ENCODE measurements at regions not wholly inside any gene's neighbourhood (a gene's known extent, or its start where the extent isn't known, plus 50 kb on each side); places are given as distances from the start of the nearest gene placed in this dataset.

DNA sequence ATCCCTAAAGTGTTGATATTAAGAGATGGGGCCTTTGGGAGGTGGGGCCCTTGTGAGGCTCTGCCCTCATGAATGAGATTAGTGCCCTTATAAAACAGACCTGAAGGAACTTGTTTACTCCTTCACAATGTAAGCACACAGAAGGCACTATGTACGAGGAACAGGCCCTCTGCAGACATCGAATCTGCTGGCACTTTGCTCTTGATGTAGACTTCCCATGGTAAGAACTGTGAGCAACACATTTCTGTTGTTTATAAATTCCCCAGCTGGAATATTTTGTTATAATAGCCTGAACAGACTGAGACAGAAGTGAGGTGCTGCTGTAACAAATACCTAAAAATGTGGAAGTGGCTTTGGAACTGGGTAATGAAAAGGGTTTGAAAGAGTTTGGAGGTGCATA, 193.2 kb downstream of the TGFB2 start:
- Histone ChIP-seq H3K9me3 (replicated peaks in 1 of 11) (no peaks in the 10 kb centered on the region), H3K4me2 (no peak overlapping the region), H3K9ac (no peak overlapping the region), H4K20me1 (no peaks in the 10 kb centered on the region), H3K4me1 (no peaks in the 10 kb centered on the region), H3K4me3 (no peak overlapping the region), H3K27ac (no peak overlapping the region), H3K36me3 (no peaks in the 10 kb centered on the region), H3K27me3 (no peaks in the 10 kb centered on the region)
- TF ChIP-seq Cebpa-rat (IDR thresholded peaks at IDR 0.05) = no peak

- H3K4me2 ChIP-seq = no peak overlapping the region
- no peaks in the 10 kb centered on the region for H3K36me3 ChIP-seq
- no peaks in the 10 kb centered on the region for H3K9me3 ChIP-seq (replicated peaks in 1 of 11)
- no peak overlapping the region for H3K9ac ChIP-seq
- H4K20me1 ChIP-seq = no peaks in the 10 kb centered on the region
- no peak for TF ChIP-seq Cebpa-rat (IDR thresholded peaks at IDR 0.05)
- no peak overlapping the region for H3K4me3 ChIP-seq
- H3K4me1 ChIP-seq = no peaks in the 10 kb centered on the region
- no peak overlapping the region for H3K27ac ChIP-seq
- H3K27me3 ChIP-seq = no peaks in the 10 kb centered on the region
Measured at GRCh38 chr1:218546314-218546713, 201.2 kb downstream of the TGFB2 start.

GRCh38 chr1:218547957-218548730, 203.0 kb downstream of the TGFB2 start:
- H3K4me1 ChIP-seq = no peaks in the 10 kb centered on the region
- H3K4me3 ChIP-seq = no peak overlapping the region
- no peak overlapping the region for H3K9ac ChIP-seq
- H3K4me2 ChIP-seq = no peak overlapping the region
- H3K9me3 ChIP-seq (replicated peaks in 1 of 11) = no peaks in the 10 kb centered on the region
- no peak overlapping the region for H3K27ac ChIP-seq
- no peaks in the 10 kb centered on the region for H3K36me3 ChIP-seq
- no peaks in the 10 kb centered on the region for H4K20me1 ChIP-seq
- TF ChIP-seq Cebpa-rat (IDR thresholded peaks at IDR 0.05) = no peak
- H3K27me3 ChIP-seq = no peaks in the 10 kb centered on the region

- Histone ChIP-seq H3K4me2 (no peak overlapping the region), H3K36me3 (no peaks in the 10 kb centered on the region), H3K9me3 (replicated peaks in 1 of 11) (no peaks in the 10 kb centered on the region), H3K27ac (no peak overlapping the region), H3K9ac (no peak overlapping the region), H3K4me3 (no peak overlapping the region), H4K20me1 (no peaks in the 10 kb centered on the region), H3K4me1 (no peaks in the 10 kb centered on the region), H3K27me3 (no peaks in the 10 kb centered on the region)
- no peak for TF ChIP-seq Cebpa-rat (IDR thresholded peaks at IDR 0.05)
Measured at GRCh38 chr1:218548764-218549163, 203.6 kb downstream of the TGFB2 start.

GRCh38 chr1:218553197-218553596, 208.1 kb downstream of the TGFB2 start:
- H4K20me1 ChIP-seq = no peaks in the 10 kb centered on the region
- no peak overlapping the region for H3K4me3 ChIP-seq
- no peaks in the 10 kb centered on the region for H3K4me1 ChIP-seq
- H3K27me3 ChIP-seq = no peaks in the 10 kb centered on the region
- no peak for TF ChIP-seq Cebpa-rat (IDR thresholded peaks at IDR 0.05)
- no peak overlapping the region for H3K9ac ChIP-seq
- H3K36me3 ChIP-seq = no peaks in the 10 kb centered on the region
- no peak overlapping the region for H3K4me2 ChIP-seq
- H3K9me3 ChIP-seq (replicated peaks in 1 of 11) = no peaks in the 10 kb centered on the region
- H3K27ac ChIP-seq = no peak overlapping the region

DNA sequence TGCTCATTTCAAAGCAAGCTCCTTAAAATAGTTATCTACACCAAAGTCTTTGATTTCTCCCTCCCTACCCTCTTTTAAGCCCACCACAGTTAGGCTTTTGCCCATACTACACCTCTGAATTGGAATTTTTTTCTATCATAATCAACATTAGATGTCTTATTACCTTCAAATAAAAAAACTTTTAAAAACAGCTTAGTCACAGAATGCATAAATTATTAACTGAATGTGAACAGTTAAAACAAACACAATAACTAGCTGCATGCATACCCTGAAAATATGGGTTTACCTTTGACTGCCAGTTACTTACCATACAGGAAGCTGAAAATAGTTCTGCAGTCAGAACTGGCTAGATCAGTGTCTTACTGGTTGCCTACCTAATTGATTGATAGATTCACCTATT, 210.9 kb downstream of the TGFB2 start:
- TF ChIP-seq Cebpa-rat (IDR thresholded peaks at IDR 0.05) = no peak
- H4K20me1 ChIP-seq = no peaks in the 10 kb centered on the region
- H3K9ac ChIP-seq = no peak overlapping the region
- H3K4me1 ChIP-seq = no peaks in the 10 kb centered on the region
- no peaks in the 10 kb centered on the region for H3K36me3 ChIP-seq
- no peak overlapping the region for H3K4me2 ChIP-seq
- H3K9me3 ChIP-seq (replicated peaks in 1 of 11) = no peaks in the 10 kb centered on the region
- no peak overlapping the region for H3K27ac ChIP-seq
- no peak overlapping the region for H3K4me3 ChIP-seq
- H3K27me3 ChIP-seq = no peaks in the 10 kb centered on the region

DNA sequence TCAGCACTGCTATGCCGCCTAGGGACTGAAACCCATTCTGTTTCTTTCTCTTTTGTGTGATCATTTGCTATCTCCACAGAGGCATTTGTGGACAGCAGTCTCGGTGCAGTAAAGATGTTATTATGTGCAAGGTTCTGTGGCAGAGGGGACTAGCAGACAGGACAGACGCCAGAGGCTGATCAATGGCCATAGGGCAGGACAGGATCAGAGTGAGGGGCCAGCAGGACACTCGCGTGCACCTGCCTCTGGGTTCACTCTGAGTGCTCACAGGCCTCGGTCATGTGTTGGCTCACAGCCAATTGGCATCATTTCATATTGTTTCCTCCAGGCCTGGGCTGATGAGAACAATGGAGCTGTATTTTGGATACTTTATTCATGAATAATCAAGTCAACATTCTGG, 212.6 kb downstream of the TGFB2 start:
- Histone ChIP-seq H4K20me1 (no peaks in the 10 kb centered on the region), H3K4me1 (no peaks in the 10 kb centered on the region), H3K4me3 (no peak overlapping the region), H3K4me2 (no peak overlapping the region), H3K27ac (no peak overlapping the region), H3K27me3 (no peaks in the 10 kb centered on the region), H3K36me3 (no peaks in the 10 kb centered on the region), H3K9ac (no peak overlapping the region), H3K9me3 (replicated peaks in 1 of 11) (no peaks in the 10 kb centered on the region)
- TF ChIP-seq Cebpa-rat (IDR thresholded peaks at IDR 0.05) = no peak

DNA sequence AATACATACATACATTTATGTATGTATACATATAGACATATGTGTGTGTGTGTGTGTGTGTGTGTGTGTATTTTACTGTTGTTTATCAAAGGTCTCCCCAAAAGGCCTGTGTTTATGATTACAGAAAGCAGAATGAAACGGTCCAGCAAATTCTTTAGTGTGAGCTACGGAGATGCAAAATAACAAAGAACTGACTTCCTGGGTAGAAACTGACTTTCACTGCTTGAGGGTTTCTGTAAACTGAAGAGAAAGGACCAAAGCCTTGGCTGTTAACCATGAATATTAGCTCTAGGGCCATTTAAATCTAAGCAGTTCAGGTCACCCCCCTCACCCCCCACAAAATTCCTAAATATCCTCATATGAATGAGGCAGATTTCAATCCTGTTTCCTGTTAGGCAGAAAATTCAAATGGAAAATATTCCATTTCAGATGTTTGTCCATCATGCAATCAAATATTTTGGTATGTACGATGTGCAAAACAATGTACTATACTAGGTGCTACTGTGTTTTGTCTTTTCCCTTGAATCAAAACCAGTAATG, 213.2 kb downstream of the TGFB2 start:
- no peaks in the 10 kb centered on the region for H3K9me3 ChIP-seq (replicated peaks in 1 of 11)
- H3K4me2 ChIP-seq = no peak overlapping the region

DNA sequence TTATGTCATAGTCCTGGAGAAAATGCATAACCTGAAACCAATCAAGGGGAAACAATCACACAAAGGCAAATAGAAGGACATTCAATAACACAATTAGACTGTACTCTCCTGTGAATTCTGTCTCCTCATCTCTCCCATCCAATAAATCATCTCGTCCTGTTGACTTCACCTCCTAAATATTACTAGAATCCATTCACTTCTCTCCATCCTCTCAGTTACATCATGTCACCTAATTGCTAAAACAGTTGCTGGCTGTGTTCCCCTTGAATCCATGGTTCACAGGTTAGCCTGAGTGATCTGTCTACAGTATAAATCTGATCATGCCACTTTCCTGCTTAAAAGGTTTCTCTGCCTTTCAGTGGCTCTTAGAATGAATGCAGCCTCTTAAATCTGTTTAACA, 220.2 kb downstream of the TGFB2 start:
- TF ChIP-seq Cebpa-rat (IDR thresholded peaks at IDR 0.05) = no peak
- Histone ChIP-seq H3K4me1 (no peaks in the 10 kb centered on the region), H3K4me2 (no peak overlapping the region), H3K9me3 (replicated peaks in 1 of 11) (no peaks in the 10 kb centered on the region), H3K27ac (no peak overlapping the region), H3K4me3 (no peak overlapping the region), H3K36me3 (no peaks in the 10 kb centered on the region), H3K27me3 (no peaks in the 10 kb centered on the region), H4K20me1 (no peaks in the 10 kb centered on the region), H3K9ac (no peak overlapping the region)

More for the DNA sequence above, 213.2 kb downstream of the TGFB2 start:
- Histone ChIP-seq H3K9ac (no peak overlapping the region), H3K27me3 (no peaks in the 10 kb centered on the region), H3K4me1 (no peaks in the 10 kb centered on the region), H4K20me1 (no peaks in the 10 kb centered on the region), H3K27ac (no peak overlapping the region), H3K36me3 (no peaks in the 10 kb centered on the region), H3K4me3 (no peak overlapping the region)
- TF ChIP-seq Cebpa-rat (IDR thresholded peaks at IDR 0.05) = no peak

DNA sequence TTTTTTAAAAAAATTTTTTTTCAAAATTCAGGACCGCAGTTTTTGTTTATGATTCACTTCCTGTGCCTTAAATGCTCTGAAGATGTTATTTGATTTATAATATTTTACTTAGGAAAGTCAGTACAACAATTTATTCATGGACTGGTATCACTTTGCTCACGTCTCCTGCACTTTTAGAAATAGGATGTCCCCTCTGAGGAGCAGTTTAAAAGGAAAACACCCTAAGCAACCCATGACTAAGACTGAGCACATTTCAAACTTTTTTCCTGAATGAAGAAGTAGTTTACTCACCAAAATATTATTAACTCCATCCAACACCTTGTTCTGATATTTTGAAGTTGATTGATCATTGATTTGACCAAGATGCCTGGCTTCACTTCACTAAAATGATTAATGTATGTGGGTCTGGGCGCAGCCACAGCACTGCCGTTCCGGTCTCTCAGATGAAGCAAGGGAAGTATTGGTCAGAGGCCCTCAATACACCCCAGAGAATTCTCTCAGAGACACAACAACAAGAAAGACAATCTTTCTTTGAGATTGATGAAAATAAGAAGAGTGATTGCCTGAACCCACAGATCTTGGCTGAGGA, 223.9 kb downstream of the TGFB2 start:
- Histone ChIP-seq H3K9ac (no peak overlapping the region), H3K36me3 (no peaks in the 10 kb centered on the region), H3K4me2 (no peak overlapping the region), H3K9me3 (replicated peaks in 1 of 11) (no peaks in the 10 kb centered on the region), H3K27me3 (no peaks in the 10 kb centered on the region), H3K4me3 (no peak overlapping the region), H4K20me1 (no peaks in the 10 kb centered on the region), H3K4me1 (no peaks in the 10 kb centered on the region), H3K27ac (no peak overlapping the region)
- TF ChIP-seq Cebpa-rat (IDR thresholded peaks at IDR 0.05) = no peak

Measured in BLaER1 treated with 17β-estradiol and CSF1 and Interleukin-3, amounts not matched to agents 10 nM and 100 nM (cell line).